CD14-positive monocyte (primary cell): ENCODE measurements at regions not wholly inside any gene's neighbourhood (a gene's known extent, or its start where the extent isn't known, plus 50 kb on each side); places are given as distances from the start of the nearest gene placed in this dataset.

Experiments
- DNase-seq, 3 donors: peaks; one replicate each; pipeline ENCODE4 v3.0.0-alpha.2; 2011 to 2022
- H2AFZ ChIP-seq: 2 replicates; pipeline ENCODE4 v1.6.0; 2012; ENCODE audit warnings: mild to moderate bottlenecking, low read depth, low read length, inconsistent platforms; ENCODE audit not compliant: insufficient read depth, poor library complexity, severe bottlenecking
- H3K27ac ChIP-seq, 2 donors: 1 replicate in 1 of 2; 2 replicates in 1 of 2; pipeline ENCODE4 v1.5.1; 2012 to 2013; ENCODE audit warnings: low read length in 2 of 2, control low read depth in 1 of 2, inconsistent platforms in 1 of 2, low read depth in 1 of 2, mild to moderate bottlenecking in 1 of 2
- H3K27me3 ChIP-seq, 2 donors: one replicate each; pipeline versions ENCODE4 v1.6.0 to v1.6.1; 2011 to 2013; ENCODE audit warnings: low read length in 2 of 2; ENCODE audit not compliant: control insufficient read depth in 2 of 2, insufficient read depth in 2 of 2
- H3K36me3 ChIP-seq, 2 donors: replicated peaks in 1 of 2; 1 replicate in 1 of 2; 2 replicates in 1 of 2; pipeline versions ENCODE4 v1.5.1 to v1.6.1; 2012 to 2013; ENCODE audit warnings: low read length in 2 of 2, control low read depth in 1 of 2, inconsistent platforms in 1 of 2, mild to moderate bottlenecking in 1 of 2; ENCODE audit not compliant: insufficient read depth in 2 of 2, control insufficient read depth in 1 of 2
- H3K4me1 ChIP-seq, 2 donors: 1 replicate in 1 of 2; 2 replicates in 1 of 2; pipeline versions ENCODE4 v1.5.1 to v1.6.1; 2012 to 2013; ENCODE audit warnings: low read length in 2 of 2, control low read depth in 1 of 2, inconsistent platforms in 1 of 2, mild to moderate bottlenecking in 1 of 2, moderate library complexity in 1 of 2; ENCODE audit not compliant: insufficient read depth in 2 of 2, control insufficient read depth in 1 of 2
- H3K4me2 ChIP-seq: replicated peaks from 2 replicates; pipeline ENCODE3; 2012; ENCODE audit warnings: low read length, moderate library complexity, mild to moderate bottlenecking; ENCODE audit not compliant: poor library complexity, severe bottlenecking; ENCODE audit errors: extremely low read depth
- H3K4me3 ChIP-seq, 3 experiments: fragments of 200-600 bp in 1 of 3; sonication (generic) in 1 of 3; replicated peaks in 1 of 3; 1 replicate in 2 of 3; 2 replicates in 1 of 3; pipeline ENCODE4 v1.5.1; 2011 to 2013; ENCODE audit warnings: low read length in 3 of 3, mild to moderate bottlenecking in 3 of 3, control low read depth in 2 of 3, low read depth in 2 of 3, inconsistent platforms in 1 of 3, moderate library complexity in 1 of 3
- H3K79me2 ChIP-seq: 2 replicates; pipeline ENCODE4 v1.6.0; 2012; ENCODE audit warnings: mild to moderate bottlenecking, control low read depth, inconsistent platforms, low read length, moderate library complexity; ENCODE audit not compliant: insufficient read depth
- H3K9ac ChIP-seq: 2 replicates; pipeline ENCODE4 v1.6.0; 2017; ENCODE audit warnings: low read length, mild to moderate bottlenecking; ENCODE audit not compliant: insufficient read depth, poor library complexity, severe bottlenecking
- H3K9me3 ChIP-seq, 2 donors: replicated peaks in 1 of 2; 1 replicate in 1 of 2; 2 replicates in 1 of 2; pipeline versions ENCODE4 v1.5.1 to v1.6.1; 2012 to 2013; ENCODE audit warnings: low read length in 2 of 2, control low read depth in 1 of 2; ENCODE audit not compliant: control insufficient read depth in 1 of 2, insufficient read depth in 1 of 2
- H4K20me1 ChIP-seq: 2 replicates; pipeline ENCODE4 v1.6.0; 2012; ENCODE audit warnings: mild to moderate bottlenecking, low read length, control low read depth, moderate library complexity; ENCODE audit not compliant: insufficient read depth
- H3K27ac Mint-ChIP-seq, 7 donors: one replicate each; pipeline ENCODE4 v1.8.0; 2020; ENCODE audit warnings: mild to moderate bottlenecking in 7 of 7, mixed read lengths in 7 of 7, moderate library complexity in 6 of 7, inconsistent platforms in 2 of 7
- H3K27me3 Mint-ChIP-seq, 3 donors: one replicate each; pipeline ENCODE4 v1.8.0; 2021 to 2022; ENCODE audit warnings: low read depth in 3 of 3, mild to moderate bottlenecking in 3 of 3, mixed read lengths in 3 of 3, moderate library complexity in 3 of 3, inconsistent platforms in 1 of 3
- H3K36me3 Mint-ChIP-seq, 2 donors: one replicate each; pipeline ENCODE4 v1.8.0; 2020; ENCODE audit warnings: mixed read lengths in 2 of 2, inconsistent platforms in 1 of 2, mild to moderate bottlenecking in 1 of 2
- H3K4me1 Mint-ChIP-seq: one replicate; pipeline ENCODE4 v1.8.0; 2020; ENCODE audit warnings: mild to moderate bottlenecking, mixed read lengths
- H3K4me3 Mint-ChIP-seq, 2 donors: one replicate each; pipeline ENCODE4 v1.8.0; 2020; ENCODE audit warnings: mild to moderate bottlenecking in 2 of 2, mixed read lengths in 2 of 2, moderate library complexity in 1 of 2
- H3K9me3 Mint-ChIP-seq, 7 donors: one replicate each; pipeline ENCODE4 v1.8.0; 2020 to 2022; ENCODE audit warnings: mixed read lengths in 7 of 7, mild to moderate bottlenecking in 6 of 7, moderate library complexity in 6 of 7, inconsistent platforms in 2 of 7
- WGBS: methylation state at CpG from one replicate; pipeline ENCODE4 v1.1.5; 2013; ENCODE audit warnings: missing lambda C conversion rate; ENCODE audit not compliant: insufficient coverage; 5-methylcytosine and 5-hydroxymethylcytosine counted together
- intact Hi-C, 2 donors: fragments of 100-400 bp; cut with micrococcal nuclease; formaldehyde crosslinking; loops; one replicate each; pipeline versions ENCODE4 v1.15.0 to v1.15.1; 2023
- TF ChIP-seq, protein P1 (sequence below): fragments of 200-600 bp; IDR thresholded peaks from one replicate; pipeline ENCODE4 v1.8.0; 2022; ENCODE audit warnings: antibody characterized with exemption, mild to moderate bottlenecking

- Histone ChIP-seq H3K9me3 (no peaks in the 10 kb centered on the region), H3K4me3 (no peak overlapping the region), H3K79me2 (no peaks in the 10 kb centered on the region), H3K27me3 (no peaks in the 10 kb centered on the region), H3K36me3 (no peaks in the 10 kb centered on the region), H2AFZ (no peak overlapping the region), H3K4me2 (no peak overlapping the region), H3K9ac (no peak overlapping the region), H3K27ac (no peak overlapping the region), H3K4me1 (no peaks in the 10 kb centered on the region), H4K20me1 (no peaks in the 10 kb centered on the region)
- no peak overlapping the region for H3K4me3 Mint-ChIP-seq
- H3K27ac Mint-ChIP-seq = no peak overlapping the region
- TF ChIP-seq, protein P1, sequence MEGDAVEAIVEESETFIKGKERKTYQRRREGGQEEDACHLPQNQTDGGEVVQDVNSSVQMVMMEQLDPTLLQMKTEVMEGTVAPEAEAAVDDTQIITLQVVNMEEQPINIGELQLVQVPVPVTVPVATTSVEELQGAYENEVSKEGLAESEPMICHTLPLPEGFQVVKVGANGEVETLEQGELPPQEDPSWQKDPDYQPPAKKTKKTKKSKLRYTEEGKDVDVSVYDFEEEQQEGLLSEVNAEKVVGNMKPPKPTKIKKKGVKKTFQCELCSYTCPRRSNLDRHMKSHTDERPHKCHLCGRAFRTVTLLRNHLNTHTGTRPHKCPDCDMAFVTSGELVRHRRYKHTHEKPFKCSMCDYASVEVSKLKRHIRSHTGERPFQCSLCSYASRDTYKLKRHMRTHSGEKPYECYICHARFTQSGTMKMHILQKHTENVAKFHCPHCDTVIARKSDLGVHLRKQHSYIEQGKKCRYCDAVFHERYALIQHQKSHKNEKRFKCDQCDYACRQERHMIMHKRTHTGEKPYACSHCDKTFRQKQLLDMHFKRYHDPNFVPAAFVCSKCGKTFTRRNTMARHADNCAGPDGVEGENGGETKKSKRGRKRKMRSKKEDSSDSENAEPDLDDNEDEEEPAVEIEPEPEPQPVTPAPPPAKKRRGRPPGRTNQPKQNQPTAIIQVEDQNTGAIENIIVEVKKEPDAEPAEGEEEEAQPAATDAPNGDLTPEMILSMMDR = no peak
- no peaks in the 10 kb centered on the region for H3K4me1 Mint-ChIP-seq
- no peaks in the 10 kb centered on the region for H3K36me3 Mint-ChIP-seq
- no peak for DNase-seq
- WGBS = no CpG with 5 or more reads among the region's 2 CpGs
- peaks cover 0 to 4% (median 0%) of the 10 kb centered on the region in 7 donors for H3K9me3 Mint-ChIP-seq
- H3K27me3 Mint-ChIP-seq = peaks cover 0 to 1% (median 0%) of the 10 kb centered on the region in 3 donors
- intact Hi-C loops = no loop called here
Observed at GRCh38 chr5:83000428-83000827, 76.8 kb downstream of the TMEM167A start.

DNA sequence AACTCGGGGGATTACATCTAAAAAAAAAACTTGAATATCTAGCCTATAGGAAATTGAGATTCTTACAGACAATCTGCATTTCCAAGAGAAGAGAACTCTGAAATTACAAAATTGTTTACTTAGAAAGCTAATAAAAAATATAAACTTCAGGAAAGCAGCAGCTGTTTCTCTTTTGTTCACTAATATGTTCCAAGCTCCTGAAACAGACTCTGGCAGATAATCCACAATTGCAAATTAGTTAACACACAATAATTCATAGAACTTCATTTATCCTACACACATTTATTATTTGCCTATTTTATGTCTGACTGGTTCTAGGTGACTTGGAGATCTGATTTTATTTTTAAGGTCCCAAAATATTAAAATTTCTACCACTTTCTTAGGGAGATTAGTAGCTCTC is 83.8 kb downstream of the TMEM167A start:
- no peaks in the 10 kb centered on the region for H4K20me1 ChIP-seq
- no peaks in the 10 kb centered on the region for H3K4me1 ChIP-seq
- H3K36me3 Mint-ChIP-seq = no peaks in the 10 kb centered on the region
- H3K9ac ChIP-seq = no peak overlapping the region
- H3K4me3 ChIP-seq = no peak overlapping the region
- H3K9me3 Mint-ChIP-seq = peaks cover 0 to 7% (median under 1%) of the 10 kb centered on the region in 7 donors
- no peaks in the 10 kb centered on the region for H3K9me3 ChIP-seq
- TF ChIP-seq, protein P1 = no peak
- no peak for DNase-seq
- H3K27me3 Mint-ChIP-seq = peaks cover 0 to 2% (median 0%) of the 10 kb centered on the region in 3 donors
- WGBS = no CpG with 5 or more reads among the region's 1 CpG
- no peaks in the 10 kb centered on the region for H3K79me2 ChIP-seq
- H3K4me1 Mint-ChIP-seq = peaks cover 1% of the 10 kb centered on the region
- H3K27ac ChIP-seq = no peak overlapping the region
- H2AFZ ChIP-seq = no peak overlapping the region
- no peak overlapping the region for H3K4me2 ChIP-seq
- intact Hi-C loops = no loop called here
- no peaks in the 10 kb centered on the region for H3K27me3 ChIP-seq
- H3K27ac Mint-ChIP-seq = no peak overlapping the region
- no peak overlapping the region for H3K4me3 Mint-ChIP-seq
- H3K36me3 ChIP-seq = no peaks in the 10 kb centered on the region
